ENCODE measurements at regions not wholly inside any gene's neighbourhood (a gene's known extent, or its start where the extent isn't known, plus 50 kb on each side); places are given as distances from the start of the nearest gene placed in this dataset.
A peak's percentile ranks its signal among the peaks of the same experiment; 100 is the strongest.

GRCh38 chr4:22877486-22878052, 184.8 kb downstream of the GBA3 start:
- Histone ChIP-seq H4K20me1 (ENCODE audit: insufficient read depth, low read length) (no peaks in the 10 kb centered on the region), H3K27ac (ENCODE audit: extremely low read length, insufficient read depth, low read length) (no peak overlapping the region), H3K4me1 (ENCODE audit: insufficient read depth, low read length) (no peaks in the 10 kb centered on the region), H3K4me3 (replicated peaks in 1 of 3; ENCODE audit: insufficient read depth in 1 of 3, low read depth in 2 of 3, low read length in 3 of 3) (no peak overlapping the region), H3K9me3 (ENCODE audit: low read length) (no peaks in the 10 kb centered on the region), H2AFZ (ENCODE audit: low read length) (no peak overlapping the region), H3K79me2 (ENCODE audit: insufficient read depth, low read length) (no peaks in the 10 kb centered on the region), H3K9ac (ENCODE audit: insufficient read depth, low read depth, low read length) (no peak overlapping the region), H3K36me3 (replicated peaks in 1 of 2; ENCODE audit: control insufficient read depth in 1 of 2, insufficient read depth in 2 of 2, low read length in 2 of 2) (no peaks in the 10 kb centered on the region), H3K4me2 (ENCODE audit: low read depth, low read length) (no peak overlapping the region), H3K27me3 (ENCODE audit: control insufficient read depth in 1 of 2, insufficient read depth in 2 of 2, low read length in 2 of 2) (no peaks in the 10 kb centered on the region; a peak in 1 of 5 replicates)
- ChIA-PET CTCF (ENCODE audit: low intra/inter-chr PET ratio, low total read pairs) (no interaction called here), POLR2A (no interaction called here)
- ATAC-seq (no peak), FAIRE-seq (no peak), DNase-seq (ENCODE audit: low spot score) (no peak)
- no peak for TF ChIP-seq SRSF1 (optimal IDR thresholded peaks at IDR 0.05; ENCODE audit: low read depth, low read length)
- no peak for TF ChIP-seq ZNF644 (CRISPR knock-in tag; IDR thresholded peaks at IDR 0.05; ENCODE audit: low read depth)
- no peak for TF ChIP-seq SMARCC2 (IDR thresholded peaks at IDR 0.05)
- no peak for TF ChIP-seq DDIT3 (CRISPR knock-in tag; IDR thresholded peaks at IDR 0.05)
- TF ChIP-seq ZNF414 (CRISPR knock-in tag; IDR thresholded peaks at IDR 0.05), result no peak
- TF ChIP-seq HOMEZ (CRISPR knock-in tag; IDR thresholded peaks at IDR 0.05; ENCODE audit: low read depth), result no peak
- intact Hi-C loops (cut with micrococcal nuclease; ENCODE audit: unreplicated experiment) (no loop called here), in situ Hi-C loops (cut with HindIII; ENCODE audit: extremely low pct_ligation_motif_present, low pct_unique_long_range_greater_than_20kb) (no loop called here)
- BruUV-seq (replicated peaks), result no TSS peak
- 52% methylated on average over 9 of the region's 16 CpGs for WGBS (ENCODE audit: low lambda C conversion rate)

- no peak overlapping the region for H3K9ac ChIP-seq (ENCODE audit: insufficient read depth, low read depth, low read length)
- WGBS (ENCODE audit: low lambda C conversion rate), result 7% methylated on average over 2 of the region's 2 CpGs
- BruUV-seq (replicated peaks), result no TSS peak
- no peaks in the 10 kb centered on the region for H3K4me1 ChIP-seq (ENCODE audit: insufficient read depth, low read length)
- in situ Hi-C loops (cut with HindIII; ENCODE audit: extremely low pct_ligation_motif_present, low pct_unique_long_range_greater_than_20kb) (no loop called here), intact Hi-C loops (cut with micrococcal nuclease; ENCODE audit: unreplicated experiment) (no loop called here)
- H3K79me2 ChIP-seq (ENCODE audit: insufficient read depth, low read length), result no peaks in the 10 kb centered on the region
- H3K4me3 ChIP-seq (replicated peaks in 1 of 3; ENCODE audit: insufficient read depth in 1 of 3, low read depth in 2 of 3, low read length in 3 of 3), result no peak overlapping the region
- no peak for FAIRE-seq
- no peak for TF ChIP-seq ZNF10 (CRISPR knock-in tag; IDR thresholded peaks at IDR 0.05; ENCODE audit: borderline replicate concordance, low read depth)
- TF ChIP-seq, protein P1, sequence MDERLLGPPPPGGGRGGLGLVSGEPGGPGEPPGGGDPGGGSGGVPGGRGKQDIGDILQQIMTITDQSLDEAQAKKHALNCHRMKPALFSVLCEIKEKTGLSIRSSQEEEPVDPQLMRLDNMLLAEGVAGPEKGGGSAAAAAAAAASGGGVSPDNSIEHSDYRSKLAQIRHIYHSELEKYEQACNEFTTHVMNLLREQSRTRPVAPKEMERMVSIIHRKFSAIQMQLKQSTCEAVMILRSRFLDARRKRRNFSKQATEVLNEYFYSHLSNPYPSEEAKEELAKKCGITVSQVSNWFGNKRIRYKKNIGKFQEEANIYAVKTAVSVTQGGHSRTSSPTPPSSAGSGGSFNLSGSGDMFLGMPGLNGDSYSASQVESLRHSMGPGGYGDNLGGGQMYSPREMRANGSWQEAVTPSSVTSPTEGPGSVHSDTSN (CRISPR knock-in tag; IDR thresholded peaks at IDR 0.05), result no peak
- TF ChIP-seq ZNF329 (CRISPR knock-in tag; IDR thresholded peaks at IDR 0.05; ENCODE audit: low read depth), result peak; percentile 79
- TF ChIP-seq ZBTB21 (CRISPR knock-in tag; IDR thresholded peaks at IDR 0.05), result no peak
- no peak for TF ChIP-seq ZNF143 (CRISPR knock-in tag; IDR thresholded peaks at IDR 0.05)
- peak; percentile 24; the same call in 1 of the 2 replicates for TF ChIP-seq HNF4A (CRISPR knock-in tag; IDR thresholded peaks at IDR 0.05)
- no peak for TF ChIP-seq HINFP (CRISPR knock-in tag; IDR thresholded peaks at IDR 0.05; ENCODE audit: low read depth)
- no peaks in the 10 kb centered on the region; a peak in 1 of 5 replicates for H3K27me3 ChIP-seq (ENCODE audit: control insufficient read depth in 1 of 2, insufficient read depth in 2 of 2, low read length in 2 of 2)
- CTCF ChIA-PET (ENCODE audit: low intra/inter-chr PET ratio, low total read pairs), result no interaction called here
- peak; percentile 58 for ATAC-seq
- no peak overlapping the region for H2AFZ ChIP-seq (ENCODE audit: low read length)
- no peaks in the 10 kb centered on the region for H3K36me3 ChIP-seq (replicated peaks in 1 of 2; ENCODE audit: control insufficient read depth in 1 of 2, insufficient read depth in 2 of 2, low read length in 2 of 2)
- no peaks in the 10 kb centered on the region for H4K20me1 ChIP-seq (ENCODE audit: insufficient read depth, low read length)
- H3K4me2 ChIP-seq (ENCODE audit: low read depth, low read length), result no peak overlapping the region
- H3K27ac ChIP-seq (ENCODE audit: extremely low read length, insufficient read depth, low read length), result no peak overlapping the region
- POLR2A ChIA-PET, result no interaction called here
- H3K9me3 ChIP-seq (ENCODE audit: low read length), result no peaks in the 10 kb centered on the region
- no peak for DNase-seq (ENCODE audit: low spot score)
These were observed 183.5 kb downstream of the GBA3 start for GRCh38 chr4:22876270-22876669.

All from HepG2 (cell line).